ENCODE measurements at regions not wholly inside any gene's neighbourhood (a gene's known extent, or its start where the extent isn't known, plus 50 kb on each side); places are given as distances from the start of the nearest gene placed in this dataset.

DNA sequence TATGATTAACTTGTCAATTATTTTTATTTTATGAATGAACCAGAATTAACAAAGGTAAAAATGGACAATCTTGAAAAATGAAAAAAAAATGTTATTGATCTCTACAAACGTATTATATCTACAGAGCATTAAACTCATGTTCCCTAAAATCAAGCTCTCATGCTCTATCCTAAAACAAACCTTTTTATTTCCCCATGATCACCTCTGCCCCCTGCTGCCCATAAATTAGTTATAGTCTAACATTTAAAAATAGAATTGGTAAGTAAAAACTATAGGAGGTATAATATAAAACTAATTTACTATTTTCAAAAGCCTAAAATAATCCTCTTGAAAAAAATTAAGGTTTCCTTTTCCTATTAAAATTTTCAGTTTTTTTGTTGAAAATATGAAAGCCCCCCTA is 168.0 kb upstream of the POU5F2 start:
- no peak overlapping the region for H3K27ac ChIP-seq (ENCODE audit: low read depth, low read length)
- WGBS, 2 experiments (ENCODE audit: extremely low coverage in 1 of 2, insufficient coverage in 1 of 2, insufficient read length in 1 of 2, insufficient replicate concordance in 2 of 2, low coverage in 1 of 2, low lambda C conversion rate in 2 of 2, missing lambda C conversion rate in 1 of 2) = 81% methylated on average over 1 of the region's 1 CpG; no CpG with 5 or more reads in 1 of the 2 experiments
- no peaks in the 10 kb centered on the region for H4K20me1 ChIP-seq (replicated peaks in 1 of 2; ENCODE audit: control insufficient read depth in 1 of 2, insufficient read depth in 2 of 2, low read length in 2 of 2)
- H3K27me3 ChIP-seq (replicated peaks in 1 of 4; ENCODE audit: control insufficient read depth in 3 of 4, extremely low read depth in 1 of 4, insufficient read depth in 3 of 4, low read length in 3 of 4) = no peaks in the 10 kb centered on the region
- DNase-seq (ENCODE audit: low read depth in 1 of 2, low spot score in 2 of 2) (no peak), FAIRE-seq (no peak)
- no peak overlapping the region for H4K5ac ChIP-seq (ENCODE audit: insufficient read length, low read depth, low read length)
- no peak overlapping the region for H2AFZ ChIP-seq (ENCODE audit: low read length)
- H3K4me1 ChIP-seq (replicated peaks in 1 of 4; ENCODE audit: control insufficient read depth in 3 of 4, insufficient read depth in 4 of 4, low read length in 3 of 4) = no peaks in the 10 kb centered on the region
- no peak overlapping the region for H2BK5ac ChIP-seq (ENCODE audit: low read depth, low read length)
- H3K23me2 ChIP-seq (ENCODE audit: low read depth, low read length) = no peaks in the 10 kb centered on the region
- no peak overlapping the region for H2BK12ac ChIP-seq (ENCODE audit: low read depth, low read length)
- TF ChIP-seq TAF1 (IDR thresholded peaks at IDR 0.05; ENCODE audit: low read depth, low read length) (no peak), TCF12 (IDR thresholded peaks at IDR 0.05; ENCODE audit: low read depth, low read length) (no peak), TEAD4 (IDR thresholded peaks at IDR 0.05; ENCODE audit: low read depth, low read length) (no peak), EGR1 (IDR thresholded peaks at IDR 0.05; ENCODE audit: borderline replicate concordance, low read depth, low read length) (no peak), CBX5 (IDR thresholded peaks at IDR 0.05; ENCODE audit: low read depth, low read length) (no peak), RXRA (IDR thresholded peaks at IDR 0.05; ENCODE audit: insufficient read depth, low read depth, low read length) (no peak), CTBP2 (IDR thresholded peaks at IDR 0.05; ENCODE audit: borderline replicate concordance, insufficient read depth, insufficient read length, low read length) (no peak), ZNF274 (IDR thresholded peaks at IDR 0.05; ENCODE audit: borderline replicate concordance, extremely low read depth, low read length) (no peak)
- ChIA-PET POLR2A (ENCODE audit: partially characterized antibody) (no interaction called here), CTCF (ENCODE audit: partially characterized antibody) (interaction anchor here (0.6 to 1.8 kb wide), 3 partner anchors 10 to 14 kb away, joined by 3 to 6 read pairs (median 4); no protein-coding TSS in a partner anchor)
- no peak overlapping the region for H3K9ac ChIP-seq (replicated peaks in 1 of 4; ENCODE audit: extremely low read depth in 1 of 4, low read depth in 3 of 4, low read length in 3 of 4)
- no peak overlapping the region for H3K4me2 ChIP-seq (ENCODE audit: insufficient read depth in 1 of 2, low read depth in 2 of 2, low read length in 2 of 2)
- H3K18ac ChIP-seq (ENCODE audit: extremely low read depth, low read length) = no peak overlapping the region
- H4K91ac ChIP-seq (replicated peaks; ENCODE audit: insufficient read length, low read length) = no peak overlapping the region
- no peak overlapping the region for H3K14ac ChIP-seq (ENCODE audit: insufficient read length)
- no peaks in the 10 kb centered on the region for H3K79me1 ChIP-seq (ENCODE audit: low read depth, low read length)
- no peak overlapping the region for H4K8ac ChIP-seq (ENCODE audit: extremely low read depth, insufficient read depth, low read length)
- H2BK15ac ChIP-seq (ENCODE audit: low read length) = no peak overlapping the region
- no peaks in the 10 kb centered on the region for H3K79me2 ChIP-seq (ENCODE audit: control insufficient read depth in 1 of 2, insufficient read depth in 2 of 2, low read length in 2 of 2)
- H2AK5ac ChIP-seq (ENCODE audit: low read depth, low read length) = no peak overlapping the region
- H3K4me3 ChIP-seq (ENCODE audit: extremely low read depth in 1 of 4, insufficient read depth in 2 of 4, low read depth in 3 of 4, low read length in 4 of 4) = no peak overlapping the region
- H3K36me3 ChIP-seq (ENCODE audit: control insufficient read depth in 2 of 4, insufficient read depth in 4 of 4, low read length in 3 of 4) = no peaks in the 10 kb centered on the region
- no peak overlapping the region for H3K56ac ChIP-seq (replicated peaks; ENCODE audit: insufficient read length, low read depth, low read length)
- H3K4ac ChIP-seq (replicated peaks; ENCODE audit: insufficient read length, low read depth, low read length) = no peak overlapping the region
- H3K23ac ChIP-seq (ENCODE audit: insufficient read length) = no peak overlapping the region
- no peaks in the 10 kb centered on the region for H3K9me3 ChIP-seq (ENCODE audit: insufficient read depth in 2 of 2, low read depth in 1 of 2, low read length in 1 of 2)
- no peak overlapping the region for H2BK20ac ChIP-seq (ENCODE audit: low read length)
- H2BK120ac ChIP-seq (replicated peaks; ENCODE audit: low read depth, low read length) = no peak overlapping the region

Measured in H1 (cell line).